Tibial nerve (tissue), 4 donors: ENCODE measurements at regions not wholly inside any gene's neighbourhood (a gene's known extent, or its start where the extent isn't known, plus 50 kb on each side); places are given as distances from the start of the nearest gene placed in this dataset.

Experiments
- DNase-seq, 2 donors: peaks; one replicate each; pipeline ENCODE4 v3.0.0-alpha.2; 2019; ENCODE audit warnings: low spot score in 2 of 2
- H3K27ac ChIP-seq, 4 donors: fragments of 200-600 bp; sonication (generic) in 3 of 4; one replicate each; pipeline ENCODE4 v1.5.1; 2017 to 2019; ENCODE audit warnings: mild to moderate bottlenecking in 1 of 4
- H3K27me3 ChIP-seq, 2 donors: fragments of 200-600 bp; sonication (generic) in 1 of 2; one replicate each; pipeline versions ENCODE4 v1.5.1 to v1.6.0; 2017 to 2019
- H3K36me3 ChIP-seq, 3 donors: fragments of 200-600 bp; sonication (generic); one replicate each; pipeline ENCODE4 v1.5.1; 2018 to 2019
- H3K4me1 ChIP-seq, 4 donors: fragments of 200-600 bp; sonication (generic) in 3 of 4; one replicate each; pipeline ENCODE4 v1.5.1; 2017 to 2019
- H3K4me3 ChIP-seq, 4 donors: fragments of 200-600 bp; sonication (generic) in 3 of 4; one replicate each; pipeline ENCODE4 v1.5.1; 2017 to 2019; ENCODE audit warnings: mild to moderate bottlenecking in 1 of 4, moderate library complexity in 1 of 4
- H3K9me3 ChIP-seq, 4 donors: fragments of 200-600 bp; sonication (generic) in 3 of 4; one replicate each; pipeline ENCODE4 v1.5.1; 2017 to 2019
- EP300 ChIP-seq, 2 donors: sonication (generic); formaldehyde crosslinking; IDR thresholded peaks; one replicate each; pipeline ENCODE4 v1.6.1; 2017; ENCODE audit warnings: antibody characterized with exemption in 2 of 2, mild to moderate bottlenecking in 1 of 2
- POLR2A ChIP-seq, 2 donors: fragments of 450-650 bp; IDR thresholded peaks; one replicate each; pipeline ENCODE4 v1.6.1; 2017; ENCODE audit warnings: antibody characterized with exemption in 2 of 2, mild to moderate bottlenecking in 2 of 2, moderate library complexity in 2 of 2
- WGBS, 2 donors: methylation state at CpG; one replicate each; pipeline ENCODE4 v1.1.5; 2018; 5-methylcytosine and 5-hydroxymethylcytosine counted together
- TF ChIP-seq, protein P1 (sequence below), 5 experiments: fragments of 200-600 bp in 3 of 5; fragments of 450-650 bp in 2 of 5; sonication (generic) in 3 of 5; IDR thresholded peaks; one replicate each; pipeline ENCODE4 v1.5.1; 2016 to 2019; ENCODE audit warnings: antibody characterized with exemption in 5 of 5, mild to moderate bottlenecking in 3 of 5, moderate library complexity in 2 of 5

DNA sequence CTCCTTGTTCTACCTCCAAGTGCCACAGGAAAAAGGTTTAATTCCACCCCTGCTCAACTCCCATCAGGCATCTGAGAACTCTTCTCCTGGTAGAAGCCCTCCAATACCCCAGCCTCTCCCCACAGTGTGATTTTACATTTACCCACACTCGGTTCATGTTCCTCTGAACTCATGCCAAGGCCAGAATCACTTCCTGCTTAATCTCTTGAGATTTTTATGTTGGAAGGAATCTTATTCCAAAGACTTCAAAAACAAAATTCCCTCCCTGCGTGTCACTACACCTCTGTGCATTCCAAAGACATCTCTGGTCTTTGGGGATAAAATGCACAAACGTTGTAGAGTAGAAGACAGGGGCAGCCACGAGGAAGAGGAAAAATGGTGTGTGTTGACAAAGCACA lies 186.8 kb downstream of the ACTL7B start:
- Histone ChIP-seq H3K4me3 (no peak overlapping the region), H3K27me3 (no peaks in the 10 kb centered on the region), H3K9me3 (no peaks in the 10 kb centered on the region), H3K4me1 (no peaks in the 10 kb centered on the region), H3K36me3 (no peaks in the 10 kb centered on the region), H3K27ac (no peak overlapping the region)
- WGBS, 2 donors = 32 to 53% methylated on average over 4 of the region's 4 CpGs
- no peak for DNase-seq
- no peak for TF ChIP-seq POLR2A (IDR thresholded peaks at IDR 0.05)
- TF ChIP-seq, protein P1, sequence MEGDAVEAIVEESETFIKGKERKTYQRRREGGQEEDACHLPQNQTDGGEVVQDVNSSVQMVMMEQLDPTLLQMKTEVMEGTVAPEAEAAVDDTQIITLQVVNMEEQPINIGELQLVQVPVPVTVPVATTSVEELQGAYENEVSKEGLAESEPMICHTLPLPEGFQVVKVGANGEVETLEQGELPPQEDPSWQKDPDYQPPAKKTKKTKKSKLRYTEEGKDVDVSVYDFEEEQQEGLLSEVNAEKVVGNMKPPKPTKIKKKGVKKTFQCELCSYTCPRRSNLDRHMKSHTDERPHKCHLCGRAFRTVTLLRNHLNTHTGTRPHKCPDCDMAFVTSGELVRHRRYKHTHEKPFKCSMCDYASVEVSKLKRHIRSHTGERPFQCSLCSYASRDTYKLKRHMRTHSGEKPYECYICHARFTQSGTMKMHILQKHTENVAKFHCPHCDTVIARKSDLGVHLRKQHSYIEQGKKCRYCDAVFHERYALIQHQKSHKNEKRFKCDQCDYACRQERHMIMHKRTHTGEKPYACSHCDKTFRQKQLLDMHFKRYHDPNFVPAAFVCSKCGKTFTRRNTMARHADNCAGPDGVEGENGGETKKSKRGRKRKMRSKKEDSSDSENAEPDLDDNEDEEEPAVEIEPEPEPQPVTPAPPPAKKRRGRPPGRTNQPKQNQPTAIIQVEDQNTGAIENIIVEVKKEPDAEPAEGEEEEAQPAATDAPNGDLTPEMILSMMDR (IDR thresholded peaks at IDR 0.05) = no peak
- TF ChIP-seq EP300 (IDR thresholded peaks at IDR 0.05) = no peak

- 75 to 89% methylated on average over 5 of the region's 5 CpGs for WGBS, 2 donors
- no peak overlapping the region for H3K27ac ChIP-seq
- no peaks in the 10 kb centered on the region for H3K27me3 ChIP-seq
- H3K9me3 ChIP-seq = no peaks in the 10 kb centered on the region
- no peak overlapping the region for H3K4me3 ChIP-seq
- H3K4me1 ChIP-seq = no peaks in the 10 kb centered on the region
- TF ChIP-seq POLR2A (IDR thresholded peaks at IDR 0.05) (no peak), EP300 (IDR thresholded peaks at IDR 0.05) (no peak)
- TF ChIP-seq, protein P1 (IDR thresholded peaks at IDR 0.05) = no peak
- no peaks in the 10 kb centered on the region for H3K36me3 ChIP-seq
- no peak for DNase-seq
These were observed 187.4 kb downstream of the ACTL7B start for GRCh38 chr9:108668191-108668937.

DNA sequence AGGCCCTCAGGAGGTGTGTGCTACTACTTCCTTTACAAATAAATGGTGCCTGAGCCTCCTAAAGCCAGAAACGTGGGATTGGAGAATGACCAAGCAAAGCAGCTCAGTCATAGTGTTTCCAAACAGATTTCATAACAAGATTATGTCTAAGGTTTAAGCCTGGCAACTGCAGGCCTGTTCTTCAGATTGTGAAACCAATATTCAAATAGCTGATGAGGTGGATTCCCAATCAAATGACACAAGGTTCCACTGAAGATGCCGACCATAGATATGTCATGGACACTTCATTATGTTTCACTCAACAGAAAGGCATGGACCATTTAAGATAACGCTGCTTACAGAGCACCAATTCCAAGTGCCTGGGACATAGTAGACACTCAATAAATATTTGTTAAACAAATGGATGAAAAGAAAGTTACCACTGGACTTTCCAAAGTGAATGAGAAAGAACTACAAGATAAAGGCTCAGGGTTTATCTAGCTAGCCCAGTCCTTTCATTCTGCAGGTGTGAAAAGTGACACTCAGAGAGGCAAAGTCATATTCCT lies 189.5 kb downstream of the ACTL7B start:
- peak in 1 of 2 donors; percentile 18 for DNase-seq
- WGBS, 2 donors = 69 to 71% methylated on average over 3 of the region's 3 CpGs
- no peaks in the 10 kb centered on the region for H3K36me3 ChIP-seq
- no peak overlapping the region for H3K4me3 ChIP-seq
- no peaks in the 10 kb centered on the region for H3K4me1 ChIP-seq
- no peak overlapping the region for H3K27ac ChIP-seq
- no peaks in the 10 kb centered on the region for H3K27me3 ChIP-seq
- TF ChIP-seq POLR2A (IDR thresholded peaks at IDR 0.05) = no peak
- TF ChIP-seq, protein P1 (IDR thresholded peaks at IDR 0.05) = no peak
- no peak for TF ChIP-seq EP300 (IDR thresholded peaks at IDR 0.05)
- no peaks in the 10 kb centered on the region for H3K9me3 ChIP-seq

DNA sequence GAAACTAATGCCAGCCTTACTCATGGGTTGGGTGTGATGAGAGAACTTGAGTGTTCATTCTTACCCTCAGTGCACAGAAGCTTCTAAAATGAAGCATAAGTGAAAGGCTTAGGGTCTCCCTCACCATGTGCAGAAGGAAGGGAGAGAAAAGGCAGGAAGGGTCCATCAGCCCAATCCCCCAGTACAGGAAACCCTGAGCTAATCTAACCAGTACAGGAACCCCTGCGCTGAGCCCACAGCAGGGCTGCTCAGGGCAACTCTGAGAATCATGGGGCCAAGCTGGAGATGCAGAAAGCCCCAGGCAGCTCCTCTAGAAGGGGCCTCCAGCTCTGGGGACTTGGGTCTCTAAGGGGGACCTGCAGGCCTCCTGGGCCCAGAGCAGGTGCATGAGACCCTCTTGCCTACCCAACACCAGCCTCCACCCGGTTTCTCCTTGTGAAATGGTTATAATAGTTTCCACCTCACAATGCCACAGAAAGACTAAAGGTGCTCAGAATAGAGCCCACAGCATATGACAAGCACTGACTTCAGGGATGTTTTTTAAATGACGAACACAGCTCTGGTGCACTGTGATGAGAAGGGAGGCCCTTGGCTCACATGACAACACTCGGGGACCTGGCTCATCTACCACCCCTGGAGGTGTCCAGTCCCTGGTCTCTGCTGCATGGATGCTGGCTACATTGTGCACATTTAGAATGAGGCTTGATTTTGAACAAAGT lies 190.1 kb downstream of the ACTL7B start:
- 84 to 88% methylated on average over 4 of the region's 4 CpGs for WGBS, 2 donors
- no peak overlapping the region for H3K4me3 ChIP-seq
- DNase-seq = no peak
- no peaks in the 10 kb centered on the region for H3K27me3 ChIP-seq
- TF ChIP-seq EP300 (IDR thresholded peaks at IDR 0.05) (no peak), POLR2A (IDR thresholded peaks at IDR 0.05) (no peak)
- TF ChIP-seq, protein P1 (IDR thresholded peaks at IDR 0.05) = no peak
- H3K9me3 ChIP-seq = peaks cover 0 to 2% (median 0%) of the 10 kb centered on the region in 4 donors
- no peaks in the 10 kb centered on the region for H3K4me1 ChIP-seq
- H3K27ac ChIP-seq = no peak overlapping the region
- H3K36me3 ChIP-seq = no peaks in the 10 kb centered on the region
